Body of pancreas (tissue), 4 donors: ENCODE measurements at regions not wholly inside any gene's neighbourhood (a gene's known extent, or its start where the extent isn't known, plus 50 kb on each side); places are given as distances from the start of the nearest gene placed in this dataset.

ENCODE experiments used
- ATAC-seq: fragments of 150-250 bp; one replicate; pipeline ENCODE4 v1.9.1; 2016
- DNase-seq, 4 donors: peaks; one replicate each; pipeline ENCODE4 v3.0.0-alpha.2; 2019
- H3K27ac ChIP-seq, 4 donors: fragments of 200-600 bp; sonication (generic); 1 replicate in 3 of 4; 2 replicates in 1 of 4; pipeline versions ENCODE4 v1.5.1 to v1.6.1; 2016 to 2019; ENCODE audit warnings: mild to moderate bottlenecking in 1 of 4, mixed read lengths in 1 of 4, moderate library complexity in 1 of 4
- H3K27me3 ChIP-seq, 2 donors: fragments of 200-600 bp; sonication (generic); one replicate each; pipeline ENCODE4 v1.6.0; 2016; ENCODE audit warnings: mild to moderate bottlenecking in 1 of 2
- H3K36me3 ChIP-seq, 2 donors: fragments of 200-600 bp; sonication (generic); replicated peaks in 1 of 2; 2 replicates each; pipeline ENCODE4 v1.5.1; 2016; ENCODE audit warnings: low read depth in 2 of 2; ENCODE audit not compliant: insufficient read depth in 1 of 2
- H3K4me1 ChIP-seq: fragments of 200-600 bp; sonication (generic); one replicate; pipeline ENCODE4 v1.6.0; 2016
- H3K4me3 ChIP-seq, 2 donors: fragments of 200-600 bp; sonication (generic); 1 replicate in 1 of 2; 2 replicates in 1 of 2; pipeline ENCODE4 v1.5.1; 2016 to 2019
- H3K9me3 ChIP-seq, 3 donors: fragments of 200-600 bp; sonication (generic); 1 replicate in 2 of 3; 2 replicates in 1 of 3; pipeline ENCODE4 v1.5.1; 2016
- CTCF ChIP-seq, 7 experiments: fragments of 450-650 bp in 4 of 7; fragments of 200-600 bp in 3 of 7; sonication (generic) in 3 of 7; IDR thresholded peaks; one replicate each; pipeline ENCODE4 v1.5.1; 2016 to 2019; ENCODE audit warnings: antibody characterized with exemption in 7 of 7
- POLR2A ChIP-seq, 3 donors: fragments of 450-650 bp; IDR thresholded peaks; one replicate each; pipeline ENCODE4 v1.6.1; 2016; ENCODE audit warnings: antibody characterized with exemption in 3 of 3, mild to moderate bottlenecking in 2 of 3
- WGBS, 2 donors: methylation state at CpG; one replicate each; pipeline ENCODE4 v1.1.5; 2017; 5-methylcytosine and 5-hydroxymethylcytosine counted together
- intact Hi-C: fragments of 100-400 bp; cut with DNase I; formaldehyde crosslinking; loops from one replicate; pipeline ENCODE4 v1.15.1; 2023

GRCh38 chr5:3875144-3875543, 279.5 kb downstream of the IRX1 start:
- TF ChIP-seq CTCF (IDR thresholded peaks at IDR 0.05): no peak
- Histone ChIP-seq H3K9me3 (no peaks in the 10 kb centered on the region), H3K36me3 (no peaks in the 10 kb centered on the region), H3K27me3 (no peaks in the 10 kb centered on the region), H3K4me3 (no peak overlapping the region), H3K27ac (no peak overlapping the region), H3K4me1 (no peaks in the 10 kb centered on the region)
- DNase-seq: no peak
- intact Hi-C loops: no loop called here
- ATAC-seq: no peak
- WGBS, 2 donors: 66 to 85% methylated on average over 10 of the region's 10 CpGs

DNA sequence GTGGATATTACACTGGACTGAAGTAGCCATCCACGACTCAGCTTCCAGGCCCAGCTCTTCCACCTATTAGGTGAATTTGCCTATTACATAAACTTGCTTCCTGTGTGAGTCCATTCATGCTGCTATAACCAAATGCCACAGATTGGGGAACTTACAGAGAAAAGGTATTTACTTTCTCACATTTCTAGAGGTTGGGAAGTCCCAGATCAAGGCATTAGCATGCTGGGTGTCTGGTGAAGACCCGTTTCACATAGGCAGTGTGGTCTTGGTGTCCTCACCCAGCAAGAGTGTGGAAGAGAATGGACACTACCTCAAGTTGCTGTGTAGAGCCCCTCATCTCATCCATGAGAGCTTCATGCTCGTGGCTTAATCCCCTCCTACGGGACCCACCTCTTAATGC, 282.6 kb downstream of the IRX1 start:
- intact Hi-C loops: no loop called here
- Histone ChIP-seq H3K9me3 (no peaks in the 10 kb centered on the region), H3K36me3 (no peaks in the 10 kb centered on the region), H3K4me1 (no peaks in the 10 kb centered on the region), H3K27ac (no peak overlapping the region), H3K27me3 (no peaks in the 10 kb centered on the region), H3K4me3 (no peak overlapping the region)
- no peak for TF ChIP-seq CTCF (IDR thresholded peaks at IDR 0.05)
- TF ChIP-seq POLR2A (IDR thresholded peaks at IDR 0.05): no peak
- 52 to 67% methylated on average over 4 of the region's 4 CpGs for WGBS, 2 donors
- ATAC-seq (no peak), DNase-seq (no peak)

- H3K27ac ChIP-seq: no peak overlapping the region
- TF ChIP-seq POLR2A (IDR thresholded peaks at IDR 0.05) (no peak), CTCF (IDR thresholded peaks at IDR 0.05) (no peak)
- ATAC-seq (no peak), DNase-seq (no peak)
- WGBS, 2 donors: 64 to 74% methylated on average over 9 to 11 of the region's 11 CpGs
- intact Hi-C loops: no loop called here
- no peak overlapping the region for H3K4me3 ChIP-seq
- H3K9me3 ChIP-seq: no peaks in the 10 kb centered on the region
- H3K4me1 ChIP-seq: no peaks in the 10 kb centered on the region
- H3K36me3 ChIP-seq: no peaks in the 10 kb centered on the region
- no peaks in the 10 kb centered on the region for H3K27me3 ChIP-seq
Observed at GRCh38 chr5:3883040-3883439, 287.4 kb downstream of the IRX1 start.

- no peaks in the 10 kb centered on the region for H3K36me3 ChIP-seq
- intact Hi-C loops: no loop called here
- DNase-seq: no peak
- no peak overlapping the region for H3K4me3 ChIP-seq
- H3K4me1 ChIP-seq: no peaks in the 10 kb centered on the region
- WGBS, 2 donors: 35 to 40% methylated on average over 9 of the region's 9 CpGs
- ATAC-seq: no peak
- TF ChIP-seq CTCF (IDR thresholded peaks at IDR 0.05) (no peak), POLR2A (IDR thresholded peaks at IDR 0.05) (no peak)
- no peaks in the 10 kb centered on the region for H3K27me3 ChIP-seq
- no peak overlapping the region for H3K27ac ChIP-seq
- no peaks in the 10 kb centered on the region for H3K9me3 ChIP-seq
Observed at GRCh38 chr5:3886524-3887451, 291.2 kb downstream of the IRX1 start.

DNA sequence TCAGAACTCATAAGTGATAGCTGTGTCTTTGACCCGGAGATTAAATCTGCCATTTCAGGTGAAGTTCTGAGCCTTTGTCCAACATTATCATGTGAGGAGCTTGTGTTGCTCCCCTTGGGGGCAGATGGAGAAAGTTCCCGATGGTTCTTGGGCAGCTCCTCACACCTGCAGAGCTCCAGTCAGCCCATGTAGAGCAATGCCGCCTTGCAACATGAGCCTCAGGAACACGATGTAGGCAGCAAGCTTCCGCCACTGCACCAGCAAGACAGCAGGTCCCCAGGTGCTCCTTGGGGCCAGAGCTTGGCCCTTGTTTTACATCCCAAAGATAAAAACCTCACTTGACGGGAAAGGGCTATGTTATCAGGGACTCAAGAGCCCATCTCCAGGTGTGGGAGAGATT, 292.7 kb downstream of the IRX1 start:
- H3K27ac ChIP-seq: no peak overlapping the region
- no peaks in the 10 kb centered on the region for H3K9me3 ChIP-seq
- WGBS, 2 donors: 64 to 70% methylated on average over 6 of the region's 6 CpGs
- H3K36me3 ChIP-seq: no peaks in the 10 kb centered on the region
- H3K4me1 ChIP-seq: no peaks in the 10 kb centered on the region
- TF ChIP-seq POLR2A (IDR thresholded peaks at IDR 0.05) (no peak), CTCF (IDR thresholded peaks at IDR 0.05) (no peak)
- ATAC-seq: no peak
- H3K4me3 ChIP-seq: no peak overlapping the region
- intact Hi-C loops: no loop called here
- DNase-seq: no peak
- H3K27me3 ChIP-seq: no peaks in the 10 kb centered on the region
